ENCODE measurements at regions not wholly inside any gene's neighbourhood (a gene's known extent, or its start where the extent isn't known, plus 50 kb on each side); places are given as distances from the start of the nearest gene placed in this dataset.

GRCh38 chr15:91542226-91542625, 311.3 kb upstream of the SLCO3A1 start:
- no TSS peak for BruUV-seq (replicated peaks)
- POLR2A ChIA-PET: no interaction called here
- Histone ChIP-seq H3K4me1 (ENCODE audit: insufficient read depth, low read length) (peaks cover 18% of the 10 kb centered on the region), H2AFZ (ENCODE audit: low read length) (no peak overlapping the region), H3K36me3 (replicated peaks in 1 of 2; ENCODE audit: control insufficient read depth in 1 of 2, insufficient read depth in 2 of 2, low read length in 2 of 2) (no peaks in the 10 kb centered on the region), H3K4me3 (replicated peaks in 1 of 3; ENCODE audit: insufficient read depth in 1 of 3, low read depth in 2 of 3, low read length in 3 of 3) (no peak overlapping the region), H3K9ac (ENCODE audit: insufficient read depth, low read depth, low read length) (no peak overlapping the region), H3K27ac (ENCODE audit: extremely low read length, insufficient read depth, low read length) (no peak overlapping the region), H4K20me1 (ENCODE audit: insufficient read depth, low read length) (no peaks in the 10 kb centered on the region), H3K4me2 (ENCODE audit: low read depth, low read length) (no peak overlapping the region), H3K27me3 (ENCODE audit: control insufficient read depth in 1 of 2, insufficient read depth in 2 of 2, low read length in 2 of 2) (peaks cover 0 to 15% of the 10 kb centered on the region in 2 experiments; a peak in 2 of 5 replicates), H3K79me2 (ENCODE audit: insufficient read depth, low read length) (no peaks in the 10 kb centered on the region), H3K9me3 (ENCODE audit: low read length) (no peaks in the 10 kb centered on the region; the same call in 1 of the 2 replicates)
- FAIRE-seq (no peak), ATAC-seq (no peak), DNase-seq (ENCODE audit: low spot score) (no peak)
- intact Hi-C loops (cut with micrococcal nuclease; ENCODE audit: unreplicated experiment) (no loop called here), in situ Hi-C loops (cut with HindIII; ENCODE audit: extremely low pct_ligation_motif_present, low pct_unique_long_range_greater_than_20kb) (no loop called here)
- 78% methylated on average over 3 of the region's 3 CpGs for WGBS (ENCODE audit: low lambda C conversion rate)
- CTCF ChIA-PET (ENCODE audit: low intra/inter-chr PET ratio, low total read pairs): no interaction called here
- TF ChIP-seq DZIP1 (CRISPR knock-in tag; IDR thresholded peaks at IDR 0.05) (no peak), TEAD2 (CRISPR knock-in tag; IDR thresholded peaks at IDR 0.05) (no peak), MAF1 (CRISPR knock-in tag; IDR thresholded peaks at IDR 0.05; ENCODE audit: borderline replicate concordance) (no peak), ZBED4 (CRISPR knock-in tag; IDR thresholded peaks at IDR 0.05; ENCODE audit: borderline replicate concordance) (no peak), ZNF18 (CRISPR knock-in tag; IDR thresholded peaks at IDR 0.05; ENCODE audit: insufficient replicate concordance) (no peak), FOXC1 (CRISPR knock-in tag; IDR thresholded peaks at IDR 0.05; ENCODE audit: borderline replicate concordance) (no peak), ZNF619 (CRISPR knock-in tag; IDR thresholded peaks at IDR 0.05) (no peak), PHB2 (IDR thresholded peaks at IDR 0.05; ENCODE audit: partially characterized antibody) (no peak), MTA3 (CRISPR knock-in tag; IDR thresholded peaks at IDR 0.05) (no peak), HCFC1 (IDR thresholded peaks at IDR 0.05; ENCODE audit: low read depth, low read length) (no peak)

All from HepG2 (cell line).